K562 (cell line): ENCODE measurements at regions not wholly inside any gene's neighbourhood (a gene's known extent, or its start where the extent isn't known, plus 50 kb on each side); places are given as distances from the start of the nearest gene placed in this dataset.

Experiments used
- ATAC-seq: fragments of 200-7000 bp; cut with Tn5 transposase; 3 replicates; pipeline ENCODE4 v1.9.1; 2020; ENCODE audit warnings: moderate library complexity
- BruUV-seq: library from RNA; stranded (reverse); fragments of 400-500 nt; replicated peaks from 2 replicates; lab custom pipeline; 2021; lab: Mats Ljungman, UMichigan
- CTCF ChIA-PET: fragments of 300-600 bp; formaldehyde crosslinking; extraction: SDS; loops from one replicate; lab custom pipeline; 2021; ENCODE audit warnings: low intra/inter-chr PET ratio; lab: Yijun Ruan, JAX
- POLR2A ChIA-PET: fragments of 300-600, 350-650 bp; sonication (Branson Sonifier 250); formaldehyde crosslinking; extraction: SDS; loops from one replicate; lab custom pipeline; 2021; ENCODE audit warnings: antibody characterized with exemption, inconsistent platforms; lab: Yijun Ruan, JAX
- DNase-seq, 4 experiments: peaks; one replicate each; pipeline versions ENCODE4 v3.0.0 to v3.0.0-alpha.2; 2011 to 2018; ENCODE audit warnings: low spot score in 3 of 4, mixed read lengths in 3 of 4; ENCODE audit errors: extremely low read depth in 1 of 4
- FAIRE-seq: peaks from 2 replicates; lab custom pipeline; 2011; peaks lifted over from hg19 to GRCh38; lab: Jason Lieb, UNC
- H2AFZ ChIP-seq: 2 replicates; pipeline ENCODE4 v1.6.0; 2011; ENCODE audit warnings: low read depth, low read length, control low read depth, inconsistent platforms
- H3K27ac ChIP-seq: fragments of 200-600 bp; 3 replicates; pipeline ENCODE4 v1.8.0; 2011; ENCODE audit warnings: low read depth, mild to moderate bottlenecking, control low read depth, inconsistent platforms, low read length, moderate library complexity, mixed read lengths; ENCODE audit errors: extremely low read depth
- H3K27me3 ChIP-seq, 2 experiments: fragments of 300-600 bp in 1 of 2; 2 replicates in 1 of 2; 3 replicates in 1 of 2; pipeline versions ENCODE4 v1.6.0 to v1.8.0; 2011; ENCODE audit warnings: inconsistent platforms in 2 of 2, low read length in 2 of 2, mild to moderate bottlenecking in 1 of 2, mixed read lengths in 1 of 2, moderate library complexity in 1 of 2; ENCODE audit not compliant: control insufficient read depth in 2 of 2, insufficient read depth in 2 of 2
- H3K36me3 ChIP-seq: fragments of 300-600 bp; 3 replicates; pipeline ENCODE4 v1.8.0; 2011; ENCODE audit warnings: mild to moderate bottlenecking, low read length, inconsistent platforms; ENCODE audit not compliant: control insufficient read depth, insufficient read depth
- H3K4me1 ChIP-seq, 2 experiments: fragments of 200-600 bp in 1 of 2; replicated peaks in 1 of 2; 2 replicates in 1 of 2; 3 replicates in 1 of 2; pipeline versions ENCODE4 v1.5.1 to v1.8.0; 2011; ENCODE audit warnings: inconsistent platforms in 2 of 2, low read length in 2 of 2, mild to moderate bottlenecking in 1 of 2, mixed read lengths in 1 of 2, moderate library complexity in 1 of 2; ENCODE audit not compliant: control insufficient read depth in 2 of 2, insufficient read depth in 2 of 2
- H3K4me2 ChIP-seq: 2 replicates; pipeline ENCODE4 v1.6.1; 2011; ENCODE audit warnings: low read length, control low read depth, inconsistent platforms, mixed read lengths; ENCODE audit not compliant: insufficient read depth
- H3K4me3 ChIP-seq: fragments of 200-600 bp; sonication (generic), shearing (Covaris generic); 2 replicates; pipeline ENCODE4 v1.5.1; 2016; ENCODE audit warnings: control low read depth, inconsistent platforms
- H3K79me2 ChIP-seq: fragments of 200-600 bp; 3 replicates; pipeline ENCODE4 v1.8.0; 2011; ENCODE audit warnings: low read length, inconsistent platforms; ENCODE audit not compliant: control insufficient read depth, insufficient read depth
- H3K9ac ChIP-seq, 2 experiments: 2 replicates each; pipeline versions ENCODE4 v1.6.0 to v1.6.1; 2011; ENCODE audit warnings: low read depth in 2 of 2, low read length in 2 of 2, control low read depth in 1 of 2, inconsistent platforms in 1 of 2, mild to moderate bottlenecking in 1 of 2, mixed read lengths in 1 of 2; ENCODE audit not compliant: insufficient read depth in 1 of 2
- H3K9me1 ChIP-seq: one replicate; pipeline ENCODE4 v1.6.0; 2011; ENCODE audit warnings: inconsistent platforms, mild to moderate bottlenecking, low read length, moderate library complexity; ENCODE audit not compliant: control insufficient read depth, insufficient read depth
- H3K9me3 ChIP-seq: replicated peaks from 2 replicates; pipeline ENCODE4 v1.5.1; 2011; ENCODE audit warnings: low read depth, low read length, inconsistent platforms; ENCODE audit not compliant: control insufficient read depth, insufficient read depth
- H4K20me1 ChIP-seq: replicated peaks from 2 replicates; pipeline ENCODE4 v1.6.1; 2011; ENCODE audit warnings: low read length, inconsistent platforms, mixed read lengths; ENCODE audit not compliant: control insufficient read depth, insufficient read depth
- ARID3B ChIP-seq: fragments of 250-450 bp; sonication (Bioruptor Pico); IDR thresholded peaks from 2 replicates; pipeline ENCODE4 v1.4.0; 2020; ENCODE audit warnings: borderline replicate concordance
- DPF2 ChIP-seq: fragments of 450-650 bp; IDR thresholded peaks from 2 replicates; pipeline ENCODE4 v1.6.1; 2016
- HDAC1 ChIP-seq, 2 experiments: fragments of 450-650 bp; IDR thresholded peaks; 2 replicates each; pipeline ENCODE4 v1.6.1; 2016 to 2017; ENCODE audit warnings: inconsistent platforms in 1 of 2, mild to moderate bottlenecking in 1 of 2, moderate library complexity in 1 of 2
- MCM5 ChIP-seq: fragments of 450-650 bp; IDR thresholded peaks from 2 replicates; pipeline ENCODE4 v1.6.1; 2016; ENCODE audit warnings: low read depth
- MECOM ChIP-seq: fragments of 250-450 bp; sonication (Bioruptor Pico); IDR thresholded peaks from 2 replicates; pipeline ENCODE4 v1.8.0; 2022; ENCODE audit warnings: inconsistent platforms
- MEIS2 ChIP-seq: fragments of 450-650 bp; IDR thresholded peaks from 2 replicates; pipeline ENCODE4 v1.6.1; 2014; ENCODE audit warnings: mild to moderate bottlenecking; ENCODE audit not compliant: partially characterized antibody
- PCBP2 ChIP-seq: fragments of 200-400 bp; formaldehyde crosslinking; IDR thresholded peaks from 2 replicates; pipeline ENCODE4 v1.6.1; 2018; ENCODE audit warnings: low read length, low read depth, mild to moderate bottlenecking, moderate library complexity; ENCODE audit not compliant: poor library complexity, severe bottlenecking
- PHF21A ChIP-seq: fragments of 450-650 bp; IDR thresholded peaks from 2 replicates; pipeline ENCODE4 v1.6.1; 2017; ENCODE audit warnings: low read depth, borderline replicate concordance
- POLR2AphosphoS2 ChIP-seq: IDR thresholded peaks from 2 replicates; pipeline ENCODE4 v1.6.1; 2012; ENCODE audit warnings: low read length, improper control_type of control experiment
- POLR2B ChIP-seq: fragments of 450-650 bp; IDR thresholded peaks from 2 replicates; pipeline ENCODE4 v1.6.1; 2018; ENCODE audit warnings: low read depth; ENCODE audit not compliant: partially characterized antibody
- SAFB ChIP-seq: fragments of 200-400 bp; formaldehyde crosslinking; IDR thresholded peaks from 2 replicates; pipeline ENCODE4 v1.6.1; 2017; ENCODE audit warnings: low read depth, low read length, borderline replicate concordance
- SMARCA5 ChIP-seq: fragments of 450-650 bp; IDR thresholded peaks from 2 replicates; pipeline ENCODE4 v1.6.1; 2016
- TCFL5 ChIP-seq: fragments of 250-450 bp; sonication (Bioruptor Pico); conservative IDR thresholded peaks from 2 replicates; pipeline ENCODE4 v1.6.1; 2021; ENCODE audit warnings: mild to moderate bottlenecking, moderate library complexity, matching md5 sums
- ZBTB1 ChIP-seq: sonication (generic); formaldehyde crosslinking; IDR thresholded peaks from 2 replicates; pipeline ENCODE4 v1.8.1; 2023; ENCODE audit warnings: missing genetic modification reagents, low read depth, mild to moderate bottlenecking, borderline replicate concordance
- ZFX ChIP-seq: sonication (generic); formaldehyde crosslinking; IDR thresholded peaks from 2 replicates; pipeline ENCODE4 v1.8.0; 2022; ENCODE audit warnings: mild to moderate bottlenecking, missing genetic modification reagents, moderate library complexity
- ZNF133 ChIP-seq: fragments of 250-450 bp; sonication (Bioruptor Pico); IDR thresholded peaks from 2 replicates; pipeline ENCODE4 v1.4.0; 2020; ENCODE audit warnings: mild to moderate bottlenecking
- ZNF311 ChIP-seq: fragments of 250-450 bp; sonication (Bioruptor Pico); IDR thresholded peaks from 2 replicates; pipeline ENCODE4 v1.4.0; 2020; ENCODE audit warnings: mild to moderate bottlenecking, moderate library complexity
- ZNF354B ChIP-seq: fragments of 250-450 bp; sonication (Bioruptor Pico); IDR thresholded peaks from 2 replicates; pipeline ENCODE4 v1.4.0; 2020
- WGBS: fragments of 100-300 bp; shearing (Covaris generic); methylation state at CpG from one replicate; pipeline ENCODE4 v1.1.6; 2016; ENCODE audit warnings: low coverage, mixed read lengths; ENCODE audit not compliant: insufficient coverage; ENCODE audit errors: missing lambda C conversion rate; 5-methylcytosine and 5-hydroxymethylcytosine counted together
- in situ Hi-C: fragments of 300-500 bp; cut with MboI; formaldehyde crosslinking; loops from 4 replicates; pipeline ENCODE4 v1.15.0; 2018; ENCODE audit warnings: inconsistent platforms, mixed read lengths
- intact Hi-C: fragments of 100-400 bp; cut with micrococcal nuclease; formaldehyde crosslinking; loops from 2 replicates; pipeline ENCODE4 v1.14.2; 2022
- TF ChIP-seq, protein P1 (sequence below): fragments of 200-400 bp; formaldehyde crosslinking; IDR thresholded peaks from 2 replicates; pipeline ENCODE4 v1.6.1; 2017; ENCODE audit warnings: mild to moderate bottlenecking, low read depth, low read length, moderate library complexity

GRCh38 chr11:44382118-44382517 is 72.2 kb upstream of the ALX4 start:
- intact Hi-C loops (no loop called here), in situ Hi-C loops (no loop called here)
- TF ChIP-seq, protein P1, sequence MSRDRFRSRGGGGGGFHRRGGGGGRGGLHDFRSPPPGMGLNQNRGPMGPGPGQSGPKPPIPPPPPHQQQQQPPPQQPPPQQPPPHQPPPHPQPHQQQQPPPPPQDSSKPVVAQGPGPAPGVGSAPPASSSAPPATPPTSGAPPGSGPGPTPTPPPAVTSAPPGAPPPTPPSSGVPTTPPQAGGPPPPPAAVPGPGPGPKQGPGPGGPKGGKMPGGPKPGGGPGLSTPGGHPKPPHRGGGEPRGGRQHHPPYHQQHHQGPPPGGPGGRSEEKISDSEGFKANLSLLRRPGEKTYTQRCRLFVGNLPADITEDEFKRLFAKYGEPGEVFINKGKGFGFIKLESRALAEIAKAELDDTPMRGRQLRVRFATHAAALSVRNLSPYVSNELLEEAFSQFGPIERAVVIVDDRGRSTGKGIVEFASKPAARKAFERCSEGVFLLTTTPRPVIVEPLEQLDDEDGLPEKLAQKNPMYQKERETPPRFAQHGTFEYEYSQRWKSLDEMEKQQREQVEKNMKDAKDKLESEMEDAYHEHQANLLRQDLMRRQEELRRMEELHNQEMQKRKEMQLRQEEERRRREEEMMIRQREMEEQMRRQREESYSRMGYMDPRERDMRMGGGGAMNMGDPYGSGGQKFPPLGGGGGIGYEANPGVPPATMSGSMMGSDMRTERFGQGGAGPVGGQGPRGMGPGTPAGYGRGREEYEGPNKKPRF = no peak
- TF ChIP-seq POLR2B (no peak), ZNF133 (CRISPR knock-in tag) (no peak), DPF2 (no peak), PCBP2 (no peak), ZNF354B (no peak), SAFB (no peak), POLR2AphosphoS2 (no peak), TCFL5 (CRISPR knock-in tag) (no peak), PHF21A (no peak), MECOM (no peak), HDAC1 (IDR thresholded peaks at IDR 0.05) (no peak), ZNF311 (CRISPR knock-in tag) (no peak), MEIS2 (no peak), MCM5 (no peak), ZFX (CRISPR knock-in tag) (no peak), ZBTB1 (CRISPR knock-in tag) (no peak), SMARCA5 (no peak), ARID3B (CRISPR knock-in tag) (no peak)
- 2% methylated on average over 6 of the region's 6 CpGs for WGBS
- Histone ChIP-seq H3K4me3 (no peak overlapping the region), H2AFZ (no peak overlapping the region), H3K9me1 (no peaks in the 10 kb centered on the region), H3K9me3 (no peaks in the 10 kb centered on the region), H3K9ac (no peak overlapping the region), H3K27ac (no peak overlapping the region), H4K20me1 (peaks cover 3% of the 10 kb centered on the region; the same call in 1 of the 2 replicates), H3K79me2 (no peaks in the 10 kb centered on the region), H3K36me3 (no peaks in the 10 kb centered on the region), H3K4me1 (peaks cover 0 to 5% of the 10 kb centered on the region in 2 experiments; a peak in 3 of 5 replicates), H3K4me2 (no peak overlapping the region), H3K27me3 (peaks cover 6 to 51% of the 10 kb centered on the region in 2 experiments; a peak in 3 of 5 replicates)
- ChIA-PET CTCF (no interaction called here), POLR2A (interaction anchor here (0.6 to 0.7 kb wide), 3 partner anchors 9 to 243 kb away, joined by 3 read pairs; no protein-coding TSS in a partner anchor)
- FAIRE-seq (no peak), DNase-seq (no peak), ATAC-seq (no peak)
- BruUV-seq = no TSS peak
